ENCODE measurements at regions not wholly inside any gene's neighbourhood (a gene's known extent, or its start where the extent isn't known, plus 50 kb on each side); places are given as distances from the start of the nearest gene placed in this dataset.
"Not testable (repeated sequence)": the region's sequence is repeated elsewhere in the genome, so short reads cannot be mapped to it uniquely, and the experiment has no call there.

DNA sequence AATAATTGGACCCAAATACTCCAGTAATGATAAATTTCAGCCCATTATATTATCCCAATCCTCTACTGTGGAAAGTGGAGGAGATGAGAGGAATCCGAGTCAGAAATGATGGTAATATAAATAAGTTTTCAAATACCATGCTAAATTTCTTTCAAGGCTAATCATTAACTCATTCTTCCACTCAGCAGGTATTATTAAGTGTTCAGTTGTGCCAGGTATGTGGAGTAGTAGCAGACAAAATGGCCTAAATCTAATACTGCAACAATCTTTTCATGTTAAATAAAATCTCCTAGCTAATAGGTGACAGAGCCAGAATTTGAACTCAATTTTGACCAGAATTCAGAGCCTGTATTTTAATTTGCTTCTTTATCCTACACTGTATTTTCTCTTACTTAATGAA lies 538.6 kb upstream of the ROBO2 start:
- no peak overlapping the region for H3K27ac ChIP-seq
- in situ Hi-C loops (cut with MboI; ENCODE audit: low pct_unique_long_range_greater_than_20kb in 2 of 9, low sequenced_read_pairs in 9 of 9, unreplicated experiment in 9 of 9) = no loop called here
- no peak for ATAC-seq (replicated peaks in 6 of 8)
- no peaks in the 10 kb centered on the region for H3K4me1 ChIP-seq (replicated peaks in 1 of 2)
- H3K4me3 ChIP-seq = no peak overlapping the region
- 0 to 80% (median 67%) methylated on average over 1 of the region's 1 CpG; no CpG with 5 or more reads in 3 of the 10 experiments for WGBS, 10 experiments

DNA sequence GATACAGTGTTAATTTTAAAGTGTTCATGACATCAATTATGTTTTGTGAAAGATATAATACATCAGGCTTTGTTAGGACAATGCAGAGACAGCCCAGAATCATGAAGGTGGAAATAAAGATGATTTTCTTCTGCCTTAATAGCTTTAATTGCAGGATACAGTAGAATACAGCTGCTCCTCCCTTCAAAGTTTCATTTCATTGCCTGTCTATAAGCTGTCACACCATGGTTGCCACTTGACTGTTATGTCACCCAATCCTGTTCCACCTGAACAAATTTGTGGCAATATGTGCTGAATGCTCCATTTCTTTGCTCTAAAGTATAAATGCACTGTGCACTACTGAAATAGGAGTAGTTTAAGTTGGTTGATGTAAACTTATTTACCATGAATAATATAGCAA lies 537.8 kb upstream of the ROBO2 start:
- Histone ChIP-seq H3K4me3 (no peak overlapping the region), H3K4me1 (replicated peaks in 1 of 2) (no peaks in the 10 kb centered on the region), H3K27ac (no peak overlapping the region)
- in situ Hi-C loops (cut with MboI; ENCODE audit: low pct_unique_long_range_greater_than_20kb in 2 of 9, low sequenced_read_pairs in 9 of 9, unreplicated experiment in 9 of 9) = no loop called here
- no peak for ATAC-seq (replicated peaks in 6 of 8)

DNA sequence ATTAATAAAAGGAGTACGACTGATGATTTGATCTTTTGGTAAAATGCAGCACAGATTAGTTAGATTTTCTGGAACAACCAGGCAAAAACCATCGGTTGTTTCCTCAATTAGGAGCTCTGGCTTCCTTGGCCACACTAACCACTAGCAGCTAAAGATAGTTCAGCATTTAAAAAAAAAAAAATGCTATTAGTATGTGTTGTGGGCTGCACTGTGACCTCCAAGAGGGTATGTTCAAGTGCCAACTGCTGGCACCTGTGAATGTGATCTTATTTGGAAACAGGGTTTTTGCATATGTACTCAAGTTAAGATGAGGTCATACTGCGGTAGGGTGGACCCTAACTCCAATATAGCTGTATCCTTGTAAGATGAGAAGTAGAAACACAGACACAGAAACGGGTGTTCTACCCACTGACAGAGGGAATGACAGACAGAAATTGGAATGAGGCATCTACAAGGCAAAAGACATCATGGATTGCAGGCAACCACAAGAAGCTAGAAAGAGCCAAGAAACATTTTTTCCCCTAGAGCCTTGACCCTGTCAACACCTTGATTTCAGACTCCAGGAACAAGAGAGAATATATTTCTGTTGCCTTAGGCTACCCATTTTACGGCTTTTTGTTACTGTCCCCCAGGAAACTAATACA lies 534.6 kb upstream of the ROBO2 start:
- Histone ChIP-seq H3K27ac (no peak overlapping the region), H3K4me1 (replicated peaks in 1 of 2) (no peaks in the 10 kb centered on the region), H3K4me3 (no peak overlapping the region)
- WGBS, 10 experiments = 20 to 97% (median 75%) methylated on average over 2 to 5 of the region's 5 CpGs
- peak in 2 of 8 experiments; percentile 37 to 55 for ATAC-seq (replicated peaks in 6 of 8)
- in situ Hi-C loops (cut with MboI; ENCODE audit: low pct_unique_long_range_greater_than_20kb in 2 of 9, low sequenced_read_pairs in 9 of 9, unreplicated experiment in 9 of 9) = no loop called here

DNA sequence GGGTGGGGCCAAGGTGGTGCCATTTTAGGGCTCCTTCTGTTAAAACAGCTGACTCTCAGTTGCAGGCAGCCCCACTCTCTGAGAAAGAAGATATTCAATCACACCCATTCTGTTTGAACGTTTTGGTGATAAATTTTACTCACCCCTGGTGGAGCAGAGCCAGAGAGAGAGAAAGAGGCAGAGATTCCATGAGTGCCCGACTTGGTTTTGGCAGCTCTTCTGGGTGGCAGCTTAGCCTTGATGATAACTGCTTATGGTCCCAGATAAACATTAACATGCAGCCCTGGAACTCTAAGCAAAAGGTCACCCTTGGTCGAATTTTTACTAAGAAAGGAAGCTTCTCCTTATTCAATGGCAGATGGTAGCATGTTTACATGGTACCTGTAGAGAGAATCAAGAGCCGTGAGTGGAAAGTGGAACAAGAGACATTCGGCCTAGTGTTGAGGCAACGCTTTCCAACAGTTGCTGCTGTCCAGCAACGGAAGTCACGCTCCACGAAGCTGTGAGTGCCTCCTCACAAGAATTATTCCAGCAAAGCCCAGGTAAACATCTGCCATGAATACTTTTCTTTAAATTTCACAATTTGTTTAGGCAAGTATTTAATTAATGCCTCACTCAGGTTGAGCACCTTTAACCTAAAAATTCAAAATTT lies 530.6 kb upstream of the ROBO2 start:
- WGBS, 10 experiments = 41 to 100% (median 83%) methylated on average over 1 to 9 of the region's 9 CpGs; no CpG with 5 or more reads in 1 of the 10 experiments
- ATAC-seq (replicated peaks in 6 of 8) = no peak
- Histone ChIP-seq H3K4me1 (replicated peaks in 1 of 2) (no peaks in the 10 kb centered on the region), H3K4me3 (no peak overlapping the region), H3K27ac (no peak overlapping the region)
- in situ Hi-C loops (cut with MboI; ENCODE audit: low pct_unique_long_range_greater_than_20kb in 2 of 9, low sequenced_read_pairs in 9 of 9, unreplicated experiment in 9 of 9) = no loop called here

DNA sequence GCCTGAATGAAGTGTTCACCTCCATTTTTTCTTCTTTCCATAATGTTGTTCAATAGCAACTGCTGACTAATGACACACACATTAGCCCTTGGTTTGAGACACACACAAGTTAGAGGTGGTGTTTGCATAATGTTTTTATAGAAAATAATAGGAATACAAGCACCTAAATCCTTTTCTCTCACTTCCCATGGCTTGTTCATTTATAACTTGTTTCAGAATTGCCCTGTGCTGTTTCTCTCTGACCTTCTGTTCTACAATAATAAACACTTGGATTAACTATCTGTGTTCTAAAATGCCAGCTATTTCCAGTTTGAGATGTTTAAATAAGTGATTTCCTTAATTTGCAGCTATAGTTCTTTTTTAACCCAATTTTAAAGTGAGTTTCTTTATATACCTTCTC lies 525.1 kb upstream of the ROBO2 start:
- no peaks in the 10 kb centered on the region for H3K4me1 ChIP-seq (replicated peaks in 1 of 2)
- in situ Hi-C loops (cut with MboI; ENCODE audit: low pct_unique_long_range_greater_than_20kb in 2 of 9, low sequenced_read_pairs in 9 of 9, unreplicated experiment in 9 of 9) = no loop called here
- ATAC-seq (replicated peaks in 6 of 8) = no peak
- H3K27ac ChIP-seq = no peak overlapping the region
- no peak overlapping the region for H3K4me3 ChIP-seq

DNA sequence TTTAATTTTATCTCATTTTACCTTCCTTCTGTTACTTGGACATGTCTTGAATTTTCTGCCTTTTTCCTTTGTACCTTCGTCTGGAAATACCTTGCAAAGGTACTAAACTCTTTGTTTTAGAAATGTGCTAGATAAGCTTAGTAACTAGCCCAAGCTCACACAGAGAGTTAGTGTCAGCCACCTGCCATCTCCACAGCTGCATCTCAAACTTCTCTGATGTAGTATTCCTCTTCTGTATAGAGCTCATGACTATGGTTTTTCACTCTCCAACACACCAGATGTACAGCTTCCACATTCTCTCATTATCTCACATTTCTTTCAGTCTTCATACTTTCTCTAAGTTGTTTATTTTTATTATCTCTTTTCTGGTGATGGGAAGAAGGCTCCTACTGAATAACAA lies 516.6 kb upstream of the ROBO2 start:
- no peak overlapping the region for H3K27ac ChIP-seq
- no peak for ATAC-seq (replicated peaks in 6 of 8)
- in situ Hi-C loops (cut with MboI; ENCODE audit: low pct_unique_long_range_greater_than_20kb in 2 of 9, low sequenced_read_pairs in 9 of 9, unreplicated experiment in 9 of 9) = no loop called here
- WGBS, 10 experiments = 19 to 100% (median 70%) methylated on average over 1 of the region's 1 CpG; no CpG with 5 or more reads in 1 of the 10 experiments
- no peak overlapping the region for H3K4me3 ChIP-seq
- peaks cover 0 to 8% of the 10 kb centered on the region in 2 donors for H3K4me1 ChIP-seq (replicated peaks in 1 of 2)

DNA sequence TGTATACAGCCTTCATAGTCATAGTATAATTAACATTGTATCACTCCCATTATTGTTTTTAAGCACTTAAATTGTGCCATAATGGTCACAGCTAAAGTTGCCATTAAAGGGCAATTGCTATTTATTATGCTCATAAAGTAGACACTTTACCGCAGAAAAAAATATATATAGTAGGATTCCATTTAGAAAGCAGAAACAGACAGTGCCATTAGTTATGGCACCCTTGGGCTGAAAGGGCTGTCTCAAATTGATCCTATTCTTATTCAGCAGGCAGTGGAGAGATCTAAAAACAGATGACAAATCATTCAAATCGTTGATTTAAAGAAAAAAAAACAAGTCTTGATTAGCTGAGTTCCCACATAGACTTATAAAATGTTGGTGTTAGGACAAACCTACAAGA lies 514.2 kb upstream of the ROBO2 start:
- H3K4me3 ChIP-seq = no peak overlapping the region
- WGBS, 10 experiments = 56 to 89% (median 68%) methylated on average over 1 to 2 of the region's 2 CpGs; no CpG with 5 or more reads in 1 of the 10 experiments
- in situ Hi-C loops (cut with MboI; ENCODE audit: low pct_unique_long_range_greater_than_20kb in 2 of 9, low sequenced_read_pairs in 9 of 9, unreplicated experiment in 9 of 9) = no loop called here
- ATAC-seq (replicated peaks in 6 of 8) = peak in 4 of 8 experiments; percentile 30 to 55 (median 40)
- peaks cover 0 to 8% of the 10 kb centered on the region in 2 donors for H3K4me1 ChIP-seq (replicated peaks in 1 of 2)
- H3K27ac ChIP-seq = no peak overlapping the region

DNA sequence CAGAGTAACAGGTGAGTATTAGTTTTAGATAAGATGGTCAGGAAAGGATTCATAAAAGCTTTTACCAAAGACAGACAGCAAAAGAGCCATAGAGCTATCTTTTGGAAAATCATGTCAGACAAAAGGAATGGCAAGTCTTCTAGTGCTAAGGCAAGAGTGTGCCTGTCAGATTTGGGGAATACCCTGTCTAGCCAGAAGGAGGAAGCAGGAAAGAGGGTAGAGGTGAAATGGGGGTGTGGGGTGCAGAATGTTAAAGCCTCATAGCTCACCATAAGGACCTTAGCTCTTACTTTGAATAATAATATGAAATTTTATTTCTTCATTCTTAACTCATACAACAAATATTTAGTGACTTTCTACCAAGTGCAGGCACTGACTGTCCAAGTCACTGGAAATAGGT lies 512.1 kb upstream of the ROBO2 start:
- in situ Hi-C loops (cut with MboI; ENCODE audit: low pct_unique_long_range_greater_than_20kb in 2 of 9, low sequenced_read_pairs in 9 of 9, unreplicated experiment in 9 of 9) = no loop called here
- H3K4me3 ChIP-seq = no peak overlapping the region
- H3K4me1 ChIP-seq (replicated peaks in 1 of 2) = peaks cover 5 to 8% of the 10 kb centered on the region in 2 donors
- ATAC-seq (replicated peaks in 6 of 8) = no peak
- H3K27ac ChIP-seq = no peak overlapping the region

DNA sequence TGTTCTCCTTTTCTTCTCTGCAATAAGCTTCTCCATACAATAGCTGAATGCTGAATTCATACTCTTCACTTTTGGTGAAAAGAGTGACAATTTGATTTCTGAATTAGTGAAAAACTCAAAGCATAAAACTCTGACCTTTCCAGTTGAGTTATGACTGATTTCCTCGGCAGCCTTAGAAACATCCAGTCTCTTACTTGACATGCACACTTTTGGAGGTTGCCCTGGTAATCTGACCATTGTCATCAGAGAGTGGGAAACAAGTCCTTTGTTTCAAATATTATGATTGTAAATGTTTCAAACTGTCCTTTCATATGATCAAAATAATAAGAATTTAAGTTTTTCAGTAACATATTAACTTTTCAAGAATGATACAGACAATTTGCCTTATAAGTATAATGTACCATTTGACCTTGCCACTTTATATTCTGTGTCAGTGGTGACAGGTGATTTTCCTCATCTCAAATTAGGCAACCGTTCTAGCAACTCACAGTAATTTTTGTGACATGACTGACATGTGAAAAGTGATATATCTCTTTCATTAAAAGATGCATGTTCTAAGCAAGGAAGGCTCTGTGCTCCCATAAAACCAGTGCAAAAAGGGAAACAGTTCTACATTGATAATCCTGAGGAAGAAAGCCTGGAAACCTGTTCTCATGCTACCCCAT lies 507.6 kb upstream of the ROBO2 start:
- peak in 2 of 8 experiments; percentile 52 to 72 for ATAC-seq (replicated peaks in 6 of 8)
- H3K27ac ChIP-seq = no peak overlapping the region

DNA sequence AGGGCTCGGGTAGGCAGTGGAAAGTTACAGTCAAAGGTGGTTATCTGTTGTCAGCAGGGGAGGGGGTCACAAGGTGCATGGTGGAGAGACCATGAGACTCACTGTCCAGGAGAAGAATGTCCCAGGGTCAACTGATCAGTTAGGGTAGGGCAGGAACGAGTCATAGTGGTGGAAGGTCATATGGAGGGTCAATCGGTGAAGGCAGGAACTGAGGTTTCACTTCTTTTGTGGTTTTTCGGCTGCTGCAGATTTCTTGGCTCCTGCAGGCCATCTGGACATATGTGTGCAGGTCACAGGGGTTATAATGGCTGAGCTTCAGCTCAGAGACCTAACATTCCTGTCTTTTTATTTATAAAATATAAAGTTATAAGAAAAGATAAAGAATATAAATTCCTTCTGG lies 506.2 kb upstream of the ROBO2 start:
- ATAC-seq (replicated peaks in 6 of 8); H3K4me3 ChIP-seq; in situ Hi-C loops (cut with MboI; ENCODE audit: low pct_unique_long_range_greater_than_20kb in 2 of 9, low sequenced_read_pairs in 9 of 9, unreplicated experiment in 9 of 9); H3K27ac ChIP-seq; H3K4me1 ChIP-seq (replicated peaks in 1 of 2): not testable (repeated sequence)
- WGBS, 10 experiments = 0 to 83% (median 64%) methylated on average over 1 to 3 of the region's 4 CpGs; no CpG with 5 or more reads in 2 of the 10 experiments

More for the DNA sequence above, 507.6 kb upstream of the ROBO2 start:
- WGBS, 10 experiments = 8 to 100% (median 52%) methylated on average over 1 to 2 of the region's 2 CpGs; no CpG with 5 or more reads in 1 of the 10 experiments
- no peak overlapping the region for H3K4me3 ChIP-seq
- in situ Hi-C loops (cut with MboI; ENCODE audit: low pct_unique_long_range_greater_than_20kb in 2 of 9, low sequenced_read_pairs in 9 of 9, unreplicated experiment in 9 of 9) = no loop called here
- H3K4me1 ChIP-seq (replicated peaks in 1 of 2) = peaks cover 0 to 5% of the 10 kb centered on the region in 2 donors

DNA sequence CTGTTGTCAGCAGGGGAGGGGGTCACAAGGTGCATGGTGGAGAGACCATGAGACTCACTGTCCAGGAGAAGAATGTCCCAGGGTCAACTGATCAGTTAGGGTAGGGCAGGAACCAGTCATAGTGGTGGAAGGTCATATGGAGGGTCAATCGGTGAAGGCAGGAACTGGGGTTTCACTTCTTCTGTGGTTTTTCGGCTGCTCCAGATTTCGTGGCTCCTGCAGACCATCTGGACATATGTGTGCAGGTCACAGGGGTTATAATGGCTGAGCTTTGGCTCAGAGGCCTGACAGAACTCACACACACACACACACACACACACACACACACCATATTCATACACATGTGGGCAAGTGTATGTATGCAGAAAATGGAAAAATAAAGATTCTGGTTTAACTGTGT lies 502.0 kb upstream of the ROBO2 start:
- ATAC-seq (replicated peaks in 6 of 8); in situ Hi-C loops (cut with MboI; ENCODE audit: low pct_unique_long_range_greater_than_20kb in 2 of 9, low sequenced_read_pairs in 9 of 9, unreplicated experiment in 9 of 9); H3K27ac ChIP-seq; H3K4me1 ChIP-seq (replicated peaks in 1 of 2); H3K4me3 ChIP-seq: not testable (repeated sequence)
- 93% methylated on average over 3 of the region's 3 CpGs; no CpG with 5 or more reads in 9 of the 10 experiments for WGBS, 10 experiments

DNA sequence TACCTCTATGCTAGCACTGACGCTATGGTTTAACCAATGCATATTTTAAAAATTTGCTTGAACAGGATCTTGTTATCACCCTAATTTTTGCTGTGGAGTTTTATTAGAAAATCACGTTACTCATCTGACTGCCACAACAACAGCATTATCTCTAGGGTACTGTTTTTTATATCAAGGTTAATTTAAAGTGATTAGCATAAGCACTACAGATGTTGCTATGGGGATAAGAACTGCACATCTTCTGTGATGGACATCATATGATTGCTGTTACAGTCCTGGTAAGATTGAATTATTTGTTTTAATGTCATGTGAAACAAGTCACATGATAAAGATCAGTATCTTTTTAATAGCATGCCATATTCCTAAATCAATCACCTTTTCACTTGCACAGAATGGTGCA lies 492.2 kb upstream of the ROBO2 start:
- H3K4me3 ChIP-seq = no peak overlapping the region
- in situ Hi-C loops (cut with MboI; ENCODE audit: low pct_unique_long_range_greater_than_20kb in 2 of 9, low sequenced_read_pairs in 9 of 9, unreplicated experiment in 9 of 9) = no loop called here

DNA sequence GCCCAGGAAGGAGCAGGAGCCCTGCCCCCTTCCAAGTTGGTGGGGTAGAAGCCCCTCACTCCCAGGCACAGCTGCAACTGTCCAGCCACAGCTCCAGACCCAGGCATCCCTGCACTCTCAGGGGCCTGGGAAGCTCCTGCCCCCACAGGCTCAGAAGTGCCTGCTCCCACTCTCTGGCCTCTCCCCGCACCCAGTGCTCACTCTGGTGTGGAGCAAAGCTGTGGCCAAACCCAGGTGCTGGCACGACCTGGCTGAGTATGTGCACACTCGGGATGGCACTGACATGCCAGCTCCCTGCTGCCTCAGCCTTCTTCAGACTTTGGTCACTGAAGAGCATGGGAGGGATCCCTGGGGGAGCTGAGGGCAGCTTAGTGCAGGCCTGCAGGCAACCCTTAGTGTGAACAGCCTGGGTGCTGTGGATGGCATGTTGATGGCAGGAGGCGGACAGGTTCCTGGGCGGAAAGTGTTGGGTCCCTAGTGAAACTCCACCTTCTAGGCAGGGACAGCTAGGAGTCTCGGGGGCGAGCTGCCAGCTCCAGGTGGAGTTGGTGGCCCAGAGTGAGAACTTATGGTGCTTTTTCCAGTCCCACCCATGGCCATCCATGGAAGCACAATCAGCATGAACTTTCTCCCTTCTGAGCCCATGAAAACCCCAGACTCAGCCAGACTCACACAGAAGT lies 489.2 kb upstream of the ROBO2 start:
- no peak overlapping the region for H3K27ac ChIP-seq
- 80 to 100% (median 93%) methylated on average over 2 to 4 of the region's 7 CpGs; no CpG with 5 or more reads in 6 of the 10 experiments for WGBS, 10 experiments
- H3K4me3 ChIP-seq = no peak overlapping the region
- in situ Hi-C loops (cut with MboI; ENCODE audit: low pct_unique_long_range_greater_than_20kb in 2 of 9, low sequenced_read_pairs in 9 of 9, unreplicated experiment in 9 of 9) = loop anchor here in 1 of 9 experiments (25.0 kb wide), 1 partner anchor 513 kb away; no protein-coding TSS in a partner anchor
- ATAC-seq (replicated peaks in 6 of 8) = no peak
- H3K4me1 ChIP-seq (replicated peaks in 1 of 2) = peaks cover 9 to 13% of the 10 kb centered on the region in 2 donors

More for the DNA sequence above, 492.2 kb upstream of the ROBO2 start:
- ATAC-seq (replicated peaks in 6 of 8) = peak in 4 of 8 experiments; percentile 21 to 72 (median 54)
- peaks cover 3 to 8% of the 10 kb centered on the region in 2 donors for H3K4me1 ChIP-seq (replicated peaks in 1 of 2)
- WGBS, 10 experiments = 44 to 100% (median 83%) methylated on average over 1 to 2 of the region's 2 CpGs; no CpG with 5 or more reads in 2 of the 10 experiments
- no peak overlapping the region for H3K27ac ChIP-seq
